OCI-LY7 (cell line): ENCODE measurements at regions not wholly inside any gene's neighbourhood (a gene's known extent, or its start where the extent isn't known, plus 50 kb on each side); places are given as distances from the start of the nearest gene placed in this dataset.

Experiments used
- BruUV-seq: library from RNA; stranded (reverse); fragments of 400-500 nt; replicated peaks from 2 replicates; lab custom pipeline; 2021; lab: Mats Ljungman, UMichigan
- CTCF ChIA-PET: fragments of 300-600 bp; sonication (Branson Sonifier 250); formaldehyde crosslinking; loops from one replicate; lab custom pipeline; 2022; ENCODE audit warnings: antibody characterized with exemption; ENCODE audit not compliant: unreplicated experiment; lab: Charles Lee
- POLR2A ChIA-PET: fragments of 300-600 bp; sonication (Branson Sonifier 250); formaldehyde crosslinking; loops from one replicate; lab custom pipeline; 2022; ENCODE audit warnings: antibody characterized with exemption; lab: Charles Lee
- DNase-seq: peaks from one replicate; pipeline ENCODE4 v3.0.0-alpha.2; 2015; ENCODE audit warnings: low spot score
- H2AFZ ChIP-seq: fragments of 200-600 bp; sonication (generic), shearing (Covaris generic); 2 replicates; pipeline ENCODE4 v1.6.1; 2014; ENCODE audit warnings: mild to moderate bottlenecking, antibody characterized with exemption, low read length, moderate library complexity
- H3K27ac ChIP-seq: fragments of 200-600 bp; sonication (generic); 2 replicates; pipeline ENCODE4 v1.5.1; 2014; ENCODE audit warnings: mixed run types, low read depth, mild to moderate bottlenecking, moderate library complexity, low read length, inconsistent platforms; ENCODE audit not compliant: poor library complexity, severe bottlenecking
- H3K36me3 ChIP-seq: fragments of 200-600 bp; sonication (generic); 2 replicates; pipeline ENCODE4 v1.6.1; 2014; ENCODE audit warnings: mild to moderate bottlenecking, antibody characterized with exemption, low read length, moderate library complexity, mixed read lengths; ENCODE audit not compliant: insufficient read depth
- H3K4me1 ChIP-seq: fragments of 200-600 bp; sonication (generic); 2 replicates; pipeline ENCODE4 v1.5.1; 2014; ENCODE audit warnings: mild to moderate bottlenecking, low read length; ENCODE audit not compliant: insufficient read depth, poor library complexity, severe bottlenecking
- H3K4me2 ChIP-seq: fragments of 200-600 bp; sonication (generic); 2 replicates; pipeline ENCODE4 v1.6.1; 2014; ENCODE audit warnings: mild to moderate bottlenecking, low read length
- H3K4me3 ChIP-seq: fragments of 200-600 bp; sonication (generic); 2 replicates; pipeline ENCODE4 v1.5.1; 2014; ENCODE audit warnings: mild to moderate bottlenecking, low read depth, low read length; ENCODE audit not compliant: poor library complexity, severe bottlenecking
- H3K79me2 ChIP-seq: fragments of 200-600 bp; sonication (generic); 2 replicates; pipeline ENCODE4 v1.6.1; 2016; ENCODE audit warnings: low read depth, mild to moderate bottlenecking, low read length, moderate library complexity, mixed read lengths; ENCODE audit not compliant: insufficient read depth
- H3K9me2 ChIP-seq: fragments of 200-600 bp; sonication (generic); 2 replicates; pipeline ENCODE4 v1.6.1; 2016; ENCODE audit warnings: mild to moderate bottlenecking, low read length, mixed read lengths; ENCODE audit not compliant: insufficient read depth
- H3K9me3 ChIP-seq: fragments of 200-600 bp; sonication (generic); 2 replicates; pipeline ENCODE4 v1.6.1; 2014; ENCODE audit warnings: mild to moderate bottlenecking, mixed run types, low read length, mixed read lengths
- H4K20me1 ChIP-seq: fragments of 200-600 bp; sonication (generic); 2 replicates; pipeline ENCODE4 v1.6.1; 2014; ENCODE audit warnings: mild to moderate bottlenecking, antibody characterized with exemption, low read length, moderate library complexity, mixed read lengths; ENCODE audit not compliant: insufficient read depth
- CTCF ChIP-seq: fragments of 200-600 bp; sonication (generic); conservative IDR thresholded peaks from 2 replicates; pipeline ENCODE4 v1.5.1; 2014; ENCODE audit warnings: mild to moderate bottlenecking, antibody characterized with exemption, low read length, moderate library complexity, mixed read lengths
- EZH2phosphoT487 ChIP-seq: fragments of 200-600 bp; sonication (generic); IDR thresholded peaks from 2 replicates; pipeline ENCODE4 v1.6.1; 2018; ENCODE audit warnings: low read depth, borderline replicate concordance, mild to moderate bottlenecking, mixed run types, antibody characterized with exemption, low read length, moderate library complexity, mixed read lengths
- intact Hi-C: fragments of 100-400 bp; cut with micrococcal nuclease; formaldehyde crosslinking; loops from one replicate; pipeline ENCODE4 v1.10.0; 2022; ENCODE audit not compliant: unreplicated experiment

DNA sequence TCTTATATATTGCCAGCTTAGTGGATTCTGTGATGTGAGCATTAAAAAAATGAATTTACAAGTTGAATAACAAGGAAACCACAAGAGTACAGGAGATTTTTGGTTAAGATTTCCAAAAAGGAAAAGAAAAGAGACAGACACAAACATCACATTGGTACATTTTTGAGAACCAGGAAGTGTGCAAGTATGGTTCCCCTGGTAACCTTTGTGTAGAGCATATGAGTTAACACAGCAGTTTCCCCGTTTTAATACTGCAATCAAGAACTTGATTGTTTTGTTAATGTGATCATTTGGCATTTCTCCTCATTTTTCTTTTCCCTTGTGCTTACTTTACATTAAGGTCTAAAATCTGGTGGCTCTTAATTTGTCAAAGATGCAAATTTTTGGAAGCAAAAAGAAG, 490.4 kb upstream of the ATP2B1 start:
- BruUV-seq = no TSS peak
- Histone ChIP-seq H3K9me2 (no peaks in the 10 kb centered on the region), H3K27ac (no peak overlapping the region), H3K36me3 (no peaks in the 10 kb centered on the region), H3K79me2 (no peaks in the 10 kb centered on the region), H3K4me1 (no peaks in the 10 kb centered on the region), H3K9me3 (no peaks in the 10 kb centered on the region), H4K20me1 (no peaks in the 10 kb centered on the region), H3K4me3 (no peak overlapping the region), H3K4me2 (no peak overlapping the region), H2AFZ (no peak overlapping the region)
- intact Hi-C loops = no loop called here
- no peak for DNase-seq
- CTCF ChIA-PET = no interaction called here
- POLR2A ChIA-PET = no interaction called here
- no peak for TF ChIP-seq EZH2phosphoT487
- no peak for TF ChIP-seq CTCF

- no TSS peak for BruUV-seq
- Histone ChIP-seq H3K36me3 (no peaks in the 10 kb centered on the region), H3K9me2 (no peaks in the 10 kb centered on the region), H3K27ac (no peak overlapping the region), H3K4me2 (no peak overlapping the region), H2AFZ (no peak overlapping the region), H4K20me1 (no peaks in the 10 kb centered on the region), H3K4me3 (no peak overlapping the region), H3K4me1 (no peaks in the 10 kb centered on the region), H3K9me3 (no peaks in the 10 kb centered on the region), H3K79me2 (no peaks in the 10 kb centered on the region)
- ChIA-PET CTCF (no interaction called here), POLR2A (no interaction called here)
- intact Hi-C loops = no loop called here
- TF ChIP-seq EZH2phosphoT487 (no peak), CTCF (no peak)
- DNase-seq = no peak
Measured at GRCh38 chr12:90193500-90193899, 484.9 kb upstream of the ATP2B1 start.

- H3K79me2 ChIP-seq = no peaks in the 10 kb centered on the region
- H2AFZ ChIP-seq = no peak overlapping the region
- no peaks in the 10 kb centered on the region for H4K20me1 ChIP-seq
- H3K4me3 ChIP-seq = no peak overlapping the region
- no peak for DNase-seq
- H3K4me1 ChIP-seq = no peaks in the 10 kb centered on the region
- CTCF ChIA-PET = no interaction called here
- H3K9me2 ChIP-seq = no peaks in the 10 kb centered on the region
- POLR2A ChIA-PET = interaction anchor here (0.5 to 0.7 kb wide), 2 partner anchors 167 to 483 kb away, joined by 3 to 4 read pairs; no protein-coding TSS in a partner anchor
- H3K9me3 ChIP-seq = no peaks in the 10 kb centered on the region
- intact Hi-C loops = no loop called here
- BruUV-seq = no TSS peak
- H3K36me3 ChIP-seq = no peaks in the 10 kb centered on the region
- no peak overlapping the region for H3K27ac ChIP-seq
- no peak for TF ChIP-seq EZH2phosphoT487
- TF ChIP-seq CTCF = no peak
- H3K4me2 ChIP-seq = no peak overlapping the region
Measured at GRCh38 chr12:90188857-90189256, 480.2 kb upstream of the ATP2B1 start.
